NCI-H510A treated with DMSO at 0.1 percent for 48 hours (cell line): ENCODE measurements at regions not wholly inside any gene's neighbourhood (a gene's known extent, or its start where the extent isn't known, plus 50 kb on each side); places are given as distances from the start of the nearest gene placed in this dataset.
A peak's percentile ranks its signal among the peaks of the same experiment; 100 is the strongest.

Source experiments
- DNase-seq: peaks from one replicate; lab custom pipeline; 2025; lab: John Stamatoyannopoulos, UW

DNA sequence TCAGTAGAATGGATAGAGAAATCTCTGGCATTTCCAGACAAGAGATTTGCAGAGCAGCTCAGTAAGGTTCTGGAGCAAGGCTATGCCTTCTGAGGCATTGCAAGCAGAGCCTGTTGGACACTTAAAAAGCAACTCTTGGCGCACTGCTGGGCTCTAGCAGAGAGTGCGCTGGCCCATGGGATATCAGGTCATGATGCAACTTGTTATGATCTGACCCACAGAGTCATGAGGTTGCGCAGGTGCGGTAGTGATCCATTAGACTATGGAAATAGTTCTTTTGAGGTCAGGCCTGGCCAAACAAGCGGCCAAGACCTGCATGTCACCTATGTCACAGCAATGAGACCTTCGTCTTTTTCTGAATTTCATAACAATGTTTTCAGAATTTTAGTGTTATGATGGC, 168.6 kb downstream of the TMTC3 start:
- DNase-seq = no peak

DNA sequence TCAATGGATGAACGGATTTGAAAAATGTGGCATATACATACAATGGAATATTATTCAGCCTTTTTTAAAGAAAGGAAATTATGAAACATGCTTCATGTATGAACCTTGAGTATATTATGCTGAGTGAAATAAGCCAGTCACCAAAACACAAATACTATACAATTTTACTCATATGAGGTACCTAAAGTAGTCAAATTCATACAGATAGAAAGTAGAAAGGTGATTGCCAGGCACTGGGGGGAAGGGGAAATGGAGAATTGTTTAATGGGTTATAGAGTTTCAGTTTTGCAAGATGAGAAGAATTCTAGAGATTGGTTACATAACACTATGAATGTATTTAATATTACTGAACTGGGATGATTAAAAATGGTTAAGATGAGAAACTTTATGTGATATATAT, 171.4 kb downstream of the TMTC3 start:
- DNase-seq = no peak

DNA sequence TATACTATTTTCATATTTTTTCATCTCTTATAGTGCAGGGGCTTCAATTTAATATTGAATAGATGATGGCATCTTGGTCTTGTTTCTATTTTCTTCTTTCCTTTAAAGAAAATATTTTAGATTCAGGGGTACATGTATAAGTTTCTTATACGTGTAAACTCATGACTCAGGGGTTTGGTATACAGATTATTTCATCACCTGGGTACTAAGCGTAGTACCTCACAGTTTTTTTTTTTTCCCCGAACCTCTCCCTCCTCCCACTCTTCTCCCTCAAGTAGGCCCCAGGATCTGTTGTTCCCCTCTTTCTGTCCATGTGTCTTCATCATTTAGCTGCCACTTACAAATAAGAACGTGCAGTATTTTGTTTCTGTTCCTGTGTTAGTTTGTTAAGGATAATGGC, 172.6 kb downstream of the TMTC3 start:
- DNase-seq = no peak

DNA sequence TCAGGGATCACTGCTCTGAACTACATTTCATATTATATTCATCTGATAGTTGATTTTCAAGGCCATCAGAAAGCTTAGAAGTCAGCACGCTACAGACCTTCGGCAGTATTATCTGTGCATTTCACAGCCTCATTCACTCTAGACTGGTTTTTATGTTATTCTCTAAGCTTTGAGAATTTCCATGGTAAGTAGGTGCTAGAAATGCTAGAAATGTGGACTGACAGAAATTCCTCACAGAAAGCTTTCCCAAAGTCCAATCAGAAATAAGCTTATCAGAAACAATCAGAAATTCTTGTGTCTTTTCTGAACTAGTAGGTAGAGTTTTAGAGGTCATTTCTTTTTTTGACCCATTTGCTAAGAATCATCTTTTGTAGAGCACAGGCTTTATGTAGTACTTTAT, 176.6 kb downstream of the TMTC3 start:
- no peak for DNase-seq

DNA sequence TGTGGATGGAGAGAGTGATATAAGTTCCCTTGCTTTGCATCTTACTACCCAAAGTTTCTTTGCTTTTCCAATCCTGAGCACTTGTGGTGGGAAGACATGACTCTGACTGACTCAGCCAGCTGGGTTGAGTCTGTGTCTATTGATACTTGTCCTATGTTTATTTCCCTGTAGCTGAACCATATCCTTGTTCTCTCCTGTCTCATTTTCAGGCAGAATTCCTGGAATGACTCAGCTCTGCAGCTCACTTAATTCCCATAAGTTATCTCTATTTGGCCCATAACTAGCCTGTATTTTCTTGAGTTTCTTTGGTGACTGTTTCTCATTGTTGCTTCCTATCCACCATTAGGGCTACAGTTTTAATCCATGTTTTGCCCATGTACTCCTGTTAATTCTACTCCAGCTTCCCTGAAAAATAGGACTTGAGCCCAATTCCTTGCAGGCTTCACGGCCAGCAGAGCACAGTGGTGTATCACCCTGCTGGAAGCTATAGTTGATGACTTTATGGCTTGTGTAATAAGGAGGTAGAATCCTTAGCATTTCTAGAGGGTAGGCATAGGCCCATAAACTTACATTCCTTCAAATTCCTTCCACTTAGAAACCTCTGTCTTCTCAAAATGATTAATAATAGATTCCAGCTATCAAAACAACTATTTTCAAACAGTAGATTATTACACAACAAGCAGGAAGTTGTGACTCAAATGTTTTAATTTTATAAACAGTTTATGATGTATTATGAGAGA, 183.1 kb downstream of the TMTC3 start:
- no peak for DNase-seq

DNA sequence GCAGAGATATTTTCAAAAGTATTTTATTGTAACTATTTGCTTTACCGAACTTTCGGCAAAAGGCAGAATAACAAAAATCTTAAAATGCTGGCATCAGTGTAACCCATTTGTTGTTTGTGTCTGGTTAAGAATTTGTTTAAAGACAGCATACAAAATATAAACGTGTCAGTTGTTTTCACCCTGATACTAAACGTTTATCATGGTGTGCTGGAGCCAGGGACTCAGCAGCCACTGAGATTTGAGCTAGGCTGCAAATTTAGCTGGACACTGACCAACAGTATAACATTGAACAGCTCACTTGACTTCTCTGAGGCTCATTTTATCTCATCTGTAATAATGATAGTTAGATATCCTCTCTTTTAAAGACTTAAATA, 183.7 kb downstream of the TMTC3 start:
- no peak for DNase-seq

- DNase-seq = no peak
Observed at GRCh38 chr12:88327276-88327675, 185.2 kb downstream of the TMTC3 start.

- no peak for DNase-seq
Observed at GRCh38 chr12:88328090-88328489, 186.0 kb downstream of the TMTC3 start.

DNA sequence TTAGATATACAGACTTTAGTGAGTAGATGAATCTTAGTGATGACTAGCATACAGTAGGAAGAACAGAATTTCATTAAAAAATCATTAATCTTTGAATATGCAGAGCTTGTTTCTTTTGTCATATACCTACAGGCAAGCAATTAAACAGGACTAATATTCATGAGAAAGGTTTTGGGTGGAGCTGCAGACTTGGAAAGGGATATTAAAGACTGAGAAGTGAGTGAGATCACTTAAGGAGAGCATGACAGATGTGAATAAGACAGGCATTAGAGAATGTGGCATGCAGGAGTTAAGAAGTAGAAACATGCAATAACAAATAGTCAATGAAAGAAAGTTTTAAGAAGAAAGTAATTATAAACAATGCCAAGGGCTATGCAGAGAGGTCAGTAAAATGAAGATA, 187.7 kb downstream of the TMTC3 start:
- no peak for DNase-seq

GRCh38 chr12:88334271-88334670, 192.2 kb downstream of the TMTC3 start:
- DNase-seq = peak; percentile 52

GRCh38 chr12:88336076-88336739, 194.1 kb downstream of the TMTC3 start:
- DNase-seq = peak; percentile 30

- DNase-seq = no peak
Observed at GRCh38 chr12:88338486-88338885, 196.4 kb downstream of the TMTC3 start.

DNA sequence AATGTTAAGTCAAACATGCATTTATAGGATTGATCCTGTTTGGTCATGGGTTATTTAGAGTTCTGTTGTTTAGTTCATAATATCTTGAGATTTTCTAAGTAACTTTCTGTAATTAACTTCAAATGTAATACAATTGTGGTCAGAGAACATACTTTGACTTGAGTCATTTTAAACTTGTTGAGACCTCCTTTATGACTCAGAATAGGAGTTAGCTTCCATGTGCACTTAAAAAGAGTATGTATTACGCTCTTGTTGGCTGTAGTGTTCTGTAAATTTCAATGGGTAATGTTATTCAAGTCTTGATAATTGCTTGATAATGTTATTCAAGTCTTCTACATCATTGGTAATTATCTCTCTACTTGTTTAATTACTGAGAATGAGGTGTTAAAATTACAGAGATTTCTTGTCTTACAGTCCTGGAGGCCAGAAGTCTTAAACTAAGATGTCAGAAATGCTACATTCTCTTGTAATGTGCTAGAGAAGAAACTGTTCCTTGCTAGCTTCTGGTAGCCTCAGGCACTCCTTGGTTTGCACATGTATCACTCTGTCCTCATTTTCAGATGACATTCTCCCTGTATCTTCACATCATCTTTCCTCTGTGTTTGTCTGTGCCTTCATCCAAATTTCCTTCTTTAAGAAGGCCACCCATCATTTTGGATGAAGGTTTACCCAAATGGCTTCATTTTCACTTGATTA, 197.3 kb downstream of the TMTC3 start:
- DNase-seq = no peak

DNA sequence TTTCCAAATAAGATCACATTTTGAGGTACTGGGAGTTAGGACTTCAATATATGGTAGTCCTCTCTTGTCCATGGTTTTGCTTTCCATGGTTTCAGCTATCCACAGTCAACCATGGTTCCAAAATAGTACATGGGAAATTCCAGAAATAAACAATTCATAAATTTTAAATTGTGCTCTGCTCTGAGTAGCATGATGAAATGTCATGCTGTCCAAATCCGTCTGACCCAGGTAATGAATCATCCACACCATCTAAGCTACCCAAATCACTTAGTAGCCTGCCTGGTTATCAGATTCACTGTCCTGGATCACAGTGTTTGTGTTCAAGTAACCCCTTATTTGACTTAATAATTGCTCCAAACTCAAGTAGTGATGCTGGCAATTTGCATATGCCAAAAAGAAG, 197.9 kb downstream of the TMTC3 start:
- DNase-seq = no peak

- DNase-seq = no peak
Observed at GRCh38 chr12:88342251-88342806, 200.2 kb downstream of the TMTC3 start.

DNA sequence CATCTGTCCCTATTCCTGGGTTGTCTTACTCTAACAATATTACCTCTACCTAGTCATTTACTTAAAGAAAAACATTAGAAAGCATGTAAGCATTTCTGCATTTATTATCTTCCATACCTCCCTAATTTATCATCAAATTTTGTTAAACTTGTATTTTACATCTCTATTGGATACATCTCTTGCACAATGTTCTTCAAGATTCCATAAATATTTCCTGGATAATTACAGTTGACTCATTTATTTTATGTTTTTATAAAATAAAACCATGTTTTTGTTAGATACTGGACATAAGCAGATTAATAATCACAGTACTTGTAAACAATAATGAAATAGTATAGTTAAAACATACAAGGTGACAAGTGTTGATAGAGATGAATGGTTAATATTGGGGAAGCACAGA, 209.0 kb downstream of the TMTC3 start:
- DNase-seq = no peak

- DNase-seq = no peak
Observed at GRCh38 chr12:88354691-88355090, 212.6 kb downstream of the TMTC3 start.

GRCh38 chr12:88360343-88360742, 218.2 kb downstream of the TMTC3 start:
- no peak for DNase-seq

- DNase-seq = no peak
Observed at GRCh38 chr12:88361493-88361892, 218.8 kb downstream of the KITLG start.

GRCh38 chr12:88362439-88362838, 217.8 kb downstream of the KITLG start:
- DNase-seq = no peak

DNA sequence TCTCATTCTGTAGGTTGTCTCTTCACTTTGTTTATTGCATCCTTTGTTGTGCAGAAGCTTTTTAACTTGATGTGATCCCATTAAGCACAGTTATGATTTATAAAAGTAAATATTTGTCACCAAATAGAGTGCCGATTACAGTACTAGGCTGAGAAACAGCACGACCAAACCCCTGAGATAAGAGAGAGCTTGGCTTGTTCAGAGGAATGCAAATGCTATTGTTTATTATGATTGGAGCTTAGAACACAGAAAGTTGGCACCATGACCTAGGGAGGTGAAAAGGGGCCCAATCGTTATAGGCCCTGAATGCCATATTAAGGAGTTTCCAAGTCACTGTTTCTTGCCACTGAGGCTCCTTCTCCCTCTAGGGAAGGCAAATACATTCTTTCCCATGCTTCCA, 214.9 kb downstream of the KITLG start:
- DNase-seq = no peak

- DNase-seq = no peak
Observed at GRCh38 chr12:88366101-88366500, 214.2 kb downstream of the KITLG start.

GRCh38 chr12:88367231-88367630, 213.0 kb downstream of the KITLG start:
- no peak for DNase-seq
